ENCODE measurements at regions not wholly inside any gene's neighbourhood (a gene's known extent, or its start where the extent isn't known, plus 50 kb on each side); places are given as distances from the start of the nearest gene placed in this dataset.
A peak's percentile ranks its signal among the peaks of the same experiment; 100 is the strongest.

GRCh38 chr13:33717775-33718174 is 100.2 kb upstream of the RFC3 start:
- Histone ChIP-seq H3K4me3 (no peak overlapping the region), H4K20me1 (no peaks in the 10 kb centered on the region), H3K9ac (no peak overlapping the region), H3K36me3 (no peaks in the 10 kb centered on the region), H3K27ac (no peak overlapping the region), H3K4me1 (peaks cover 0 to 16% (median 0%) of the 10 kb centered on the region in 10 experiments; a peak in 4 of 20 replicates), H3K27me3 (no peaks in the 10 kb centered on the region), H3K9me3 (replicated peaks in 1 of 11) (peaks cover 0 to 7% (median 0%) of the 10 kb centered on the region in 11 experiments; a peak in 2 of 22 replicates), H3K4me2 (no peak overlapping the region)
- TF ChIP-seq Cebpa-rat (IDR thresholded peaks at IDR 0.05): no peak

- Histone ChIP-seq H3K27ac (peak overlapping the region in 1 of 11 experiments; percentile 25; a peak in 1 of 22 replicates), H4K20me1 (no peaks in the 10 kb centered on the region), H3K9ac (no peak overlapping the region), H3K27me3 (no peaks in the 10 kb centered on the region), H3K4me1 (peaks cover 0 to 27% (median 8%) of the 10 kb centered on the region in 10 experiments; a peak in 8 of 20 replicates), H3K4me2 (peak overlapping the region in 2 of 11 experiments; percentile 47 to 54; a peak in 2 of 22 replicates), H3K9me3 (replicated peaks in 1 of 11) (no peaks in the 10 kb centered on the region), H3K4me3 (no peak overlapping the region), H3K36me3 (no peaks in the 10 kb centered on the region)
- no peak for TF ChIP-seq Cebpa-rat (IDR thresholded peaks at IDR 0.05)
These were observed 96.2 kb upstream of the RFC3 start for GRCh38 chr13:33721724-33722123.

DNA sequence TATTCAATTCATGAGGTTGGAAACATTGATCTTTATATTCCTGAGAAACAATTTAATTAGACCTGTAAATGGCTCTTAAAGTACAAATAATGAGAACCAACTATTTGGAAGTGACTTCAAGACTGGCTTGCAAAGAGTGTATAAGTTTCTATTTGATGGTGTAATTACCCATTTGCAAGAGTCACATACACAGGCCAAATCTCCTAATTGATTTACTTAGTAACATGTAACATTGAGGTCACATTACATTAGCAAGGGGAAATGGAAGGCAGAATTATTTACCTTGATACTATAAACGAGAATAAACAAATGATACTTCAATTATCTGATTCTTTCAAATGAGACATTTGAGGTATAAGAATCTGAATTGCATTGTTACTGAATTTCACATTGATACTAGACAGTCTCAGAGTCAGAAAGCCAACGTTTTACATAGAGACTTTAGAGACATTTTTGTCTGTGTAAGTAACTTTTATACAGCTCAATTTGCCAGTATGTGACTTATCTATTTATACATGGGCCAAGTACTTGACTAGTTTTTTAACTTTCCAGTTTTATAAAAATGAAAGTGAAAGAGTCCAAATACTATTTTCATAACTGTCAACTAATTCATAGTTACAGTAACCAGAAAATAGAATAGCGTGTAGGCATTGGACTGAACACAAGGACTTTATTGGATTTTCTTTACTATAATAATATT is 95.6 kb upstream of the RFC3 start:
- no peak overlapping the region for H3K4me3 ChIP-seq
- peak overlapping the region in 3 of 11 experiments; percentile 1 to 58 (median 54); a peak in 5 of 22 replicates for H3K4me2 ChIP-seq
- H3K9ac ChIP-seq: no peak overlapping the region
- H3K27me3 ChIP-seq: no peaks in the 10 kb centered on the region
- peak overlapping the region in 2 of 11 experiments; percentile 25 to 32; a peak in 1 of 22 replicates for H3K27ac ChIP-seq
- H4K20me1 ChIP-seq: no peaks in the 10 kb centered on the region
- no peaks in the 10 kb centered on the region for H3K36me3 ChIP-seq
- no peaks in the 10 kb centered on the region for H3K9me3 ChIP-seq (replicated peaks in 1 of 11)
- peaks cover 0 to 33% (median 9%) of the 10 kb centered on the region in 10 experiments; a peak in 9 of 20 replicates for H3K4me1 ChIP-seq
- TF ChIP-seq Cebpa-rat (IDR thresholded peaks at IDR 0.05): no peak

- peak overlapping the region in 1 of 11 experiments; percentile 32; a peak in 1 of 22 replicates for H3K27ac ChIP-seq
- peaks cover 7 to 43% (median 19%) of the 10 kb centered on the region in 10 experiments for H3K4me1 ChIP-seq
- no peaks in the 10 kb centered on the region for H3K27me3 ChIP-seq
- H3K4me3 ChIP-seq: no peak overlapping the region
- H3K4me2 ChIP-seq: peak overlapping the region in 3 of 11 experiments; percentile 11 to 58 (median 54); a peak in 4 of 22 replicates
- no peaks in the 10 kb centered on the region for H3K9me3 ChIP-seq (replicated peaks in 1 of 11)
- H4K20me1 ChIP-seq: no peaks in the 10 kb centered on the region
- no peaks in the 10 kb centered on the region for H3K36me3 ChIP-seq
- no peak for TF ChIP-seq Cebpa-rat (IDR thresholded peaks at IDR 0.05)
- H3K9ac ChIP-seq: no peak overlapping the region
These were observed 94.6 kb upstream of the RFC3 start for GRCh38 chr13:33723365-33723764.

DNA sequence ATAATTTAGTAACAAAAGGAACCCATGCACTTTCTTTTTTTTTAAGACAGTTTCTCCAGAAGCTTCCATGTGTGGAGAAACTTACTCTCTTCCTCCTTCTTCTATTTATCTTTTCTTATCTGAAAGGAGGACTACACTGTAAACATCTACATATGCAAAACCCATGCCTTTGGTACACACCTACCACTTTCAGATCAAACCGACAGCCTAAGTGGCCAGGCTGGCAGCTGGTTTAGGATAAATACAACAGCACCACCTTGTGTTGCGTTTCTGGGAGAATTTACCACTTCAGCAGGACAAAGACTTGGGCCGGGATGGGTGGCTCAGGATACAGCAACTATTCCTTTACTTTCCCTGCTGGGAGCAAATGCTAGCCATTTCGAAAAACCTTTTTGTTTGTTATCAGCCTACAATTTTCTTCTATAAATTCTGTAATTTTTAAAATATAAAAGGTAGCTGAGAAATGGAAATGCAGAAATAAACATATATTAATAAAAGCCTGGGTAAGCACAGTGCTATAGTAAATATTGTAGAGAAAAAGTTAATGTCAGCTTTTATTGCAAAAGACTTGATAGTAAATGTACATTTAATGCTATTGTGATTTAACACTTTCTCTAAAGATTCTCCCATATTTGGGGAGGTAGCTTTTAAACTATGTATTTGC is 94.0 kb upstream of the RFC3 start:
- Histone ChIP-seq H3K4me3 (no peak overlapping the region), H3K36me3 (no peaks in the 10 kb centered on the region), H3K9me3 (replicated peaks in 1 of 11) (no peaks in the 10 kb centered on the region), H3K27ac (no peak overlapping the region), H4K20me1 (no peaks in the 10 kb centered on the region), H3K9ac (no peak overlapping the region), H3K27me3 (no peaks in the 10 kb centered on the region), H3K4me2 (peak overlapping the region in 3 of 11 experiments; percentile 11 to 58 (median 54); a peak in 3 of 22 replicates), H3K4me1 (peaks cover 13 to 48% (median 24%) of the 10 kb centered on the region in 10 experiments)
- TF ChIP-seq Cebpa-rat (IDR thresholded peaks at IDR 0.05): no peak

DNA sequence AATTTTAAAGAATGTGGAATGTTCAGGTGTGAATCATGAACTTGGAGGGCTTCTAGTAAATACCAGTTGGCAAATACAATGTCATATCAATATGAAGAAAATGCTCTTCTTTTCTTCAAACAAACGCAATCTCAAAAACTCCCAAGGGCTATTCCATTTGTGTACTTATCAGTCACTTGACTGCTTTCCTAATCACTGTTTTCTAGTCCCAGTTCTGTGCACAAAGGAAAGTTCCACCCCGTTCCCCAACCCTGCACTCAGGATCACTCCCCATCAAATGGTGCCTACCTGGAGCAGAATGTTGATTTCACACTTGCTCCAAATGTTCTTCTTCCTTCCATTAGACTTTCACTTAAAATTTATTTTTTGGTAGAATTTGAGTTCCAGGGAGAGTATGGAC is 92.6 kb upstream of the RFC3 start:
- Histone ChIP-seq H3K36me3 (no peaks in the 10 kb centered on the region), H3K4me1 (peaks cover 21 to 63% (median 37%) of the 10 kb centered on the region in 10 experiments), H3K27ac (no peak overlapping the region), H4K20me1 (no peaks in the 10 kb centered on the region), H3K4me3 (no peak overlapping the region), H3K4me2 (no peak overlapping the region), H3K27me3 (no peaks in the 10 kb centered on the region), H3K9me3 (replicated peaks in 1 of 11) (no peaks in the 10 kb centered on the region), H3K9ac (no peak overlapping the region)
- TF ChIP-seq Cebpa-rat (IDR thresholded peaks at IDR 0.05): no peak

DNA sequence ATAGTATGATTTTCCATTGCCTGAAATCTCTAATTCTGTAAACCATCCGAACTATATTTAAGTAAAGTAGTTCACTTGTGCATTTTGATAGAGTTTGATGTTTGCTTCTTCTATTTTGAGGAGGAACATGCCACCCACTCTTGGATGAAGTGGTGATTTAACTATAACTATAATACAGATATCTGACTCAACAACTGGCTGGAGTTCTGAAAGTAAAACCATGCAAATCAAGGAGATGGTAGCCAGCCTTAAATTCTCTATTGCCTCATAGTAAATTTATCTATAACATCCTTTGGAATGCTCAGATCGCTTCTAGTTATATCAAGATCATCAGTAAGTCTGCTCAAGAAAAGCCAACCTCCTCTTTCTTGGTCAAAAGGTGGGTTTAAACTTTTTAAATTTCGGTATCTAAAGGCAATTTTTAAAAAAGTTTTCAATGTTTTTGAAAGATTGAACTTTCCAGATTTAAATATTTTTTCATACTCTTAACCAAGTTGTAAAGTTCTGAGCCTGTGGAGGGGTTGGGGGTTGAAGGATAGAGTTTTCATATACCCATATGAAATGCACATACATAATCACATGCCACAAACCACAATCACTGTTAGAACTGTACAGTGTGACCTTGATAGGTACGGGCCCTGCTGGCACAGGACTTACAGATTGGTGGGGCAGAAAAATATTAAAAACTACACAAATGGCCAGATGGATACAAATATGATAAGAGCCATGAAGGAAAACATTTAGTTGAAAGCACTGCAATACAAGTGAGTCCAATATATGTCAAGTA is 90.5 kb upstream of the RFC3 start:
- H3K4me1 ChIP-seq: peaks cover 22 to 63% (median 40%) of the 10 kb centered on the region in 10 experiments
- peak overlapping the region; percentile 58 to 87 (median 76); a peak in 21 of 22 replicates for H3K4me2 ChIP-seq
- H3K36me3 ChIP-seq: no peaks in the 10 kb centered on the region
- TF ChIP-seq Cebpa-rat (IDR thresholded peaks at IDR 0.05): no peak
- no peaks in the 10 kb centered on the region for H3K27me3 ChIP-seq
- no peaks in the 10 kb centered on the region for H3K9me3 ChIP-seq (replicated peaks in 1 of 11)
- H4K20me1 ChIP-seq: no peaks in the 10 kb centered on the region
- no peak overlapping the region for H3K4me3 ChIP-seq
- no peak overlapping the region for H3K9ac ChIP-seq
- H3K27ac ChIP-seq: peak overlapping the region in 7 of 11 experiments; percentile 62 to 76 (median 70); a peak in 12 of 22 replicates

DNA sequence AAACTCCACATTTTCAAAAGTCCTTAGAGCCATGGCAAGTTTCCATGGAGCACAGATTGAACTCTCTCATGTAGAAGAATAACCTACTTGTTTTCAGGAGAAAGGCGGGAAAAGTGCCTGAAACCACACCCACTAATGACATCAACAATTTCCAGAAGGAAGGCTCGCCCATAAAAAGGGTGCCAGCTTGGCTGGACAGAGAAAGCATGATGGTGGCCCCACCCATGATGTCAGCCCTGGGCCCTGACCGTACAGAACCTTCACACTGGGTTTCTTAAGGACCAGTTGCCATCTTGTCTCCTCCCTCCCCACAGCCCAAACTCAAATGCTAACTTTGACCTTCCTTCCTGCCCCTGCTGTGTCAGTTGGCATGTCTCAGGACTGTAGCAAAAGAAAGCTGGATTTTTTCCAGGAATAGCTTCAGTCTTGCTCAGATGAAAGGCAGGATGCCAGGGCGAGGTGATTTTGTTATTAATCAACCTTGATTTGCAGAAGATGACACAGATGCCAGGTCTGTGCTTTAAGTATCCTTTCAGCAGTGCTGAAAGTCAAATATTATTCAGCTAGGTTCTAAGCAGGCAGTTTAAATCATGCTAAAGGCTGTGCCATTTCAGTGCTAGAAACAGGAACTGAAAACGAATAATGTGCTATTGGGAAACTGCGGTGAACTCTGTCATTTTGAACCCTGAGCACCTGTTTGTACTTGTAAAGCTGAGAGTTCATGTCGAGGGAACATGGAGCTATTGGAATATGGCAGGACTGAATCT is 89.5 kb upstream of the RFC3 start:
- peak overlapping the region in 10 of 11 experiments; percentile 10 to 76 (median 70); a peak in 19 of 22 replicates for H3K27ac ChIP-seq
- no peaks in the 10 kb centered on the region for H3K27me3 ChIP-seq
- no peak overlapping the region for H3K4me3 ChIP-seq
- H3K9me3 ChIP-seq (replicated peaks in 1 of 11): no peaks in the 10 kb centered on the region
- TF ChIP-seq Cebpa-rat (IDR thresholded peaks at IDR 0.05): peak in 4 of 11 experiments; percentile 20 to 53 (median 32); a peak in 2 of 22 replicates
- no peaks in the 10 kb centered on the region for H4K20me1 ChIP-seq
- peak overlapping the region; percentile 58 to 87 (median 76) for H3K4me2 ChIP-seq
- H3K36me3 ChIP-seq: no peaks in the 10 kb centered on the region
- H3K9ac ChIP-seq: peak overlapping the region in 6 of 11 experiments; percentile 3 to 52 (median 36); a peak in 8 of 22 replicates
- peaks cover 22 to 55% (median 35%) of the 10 kb centered on the region in 10 experiments for H3K4me1 ChIP-seq
